Peyer's patch (tissue), 4 donors: ENCODE measurements at regions not wholly inside any gene's neighbourhood (a gene's known extent, or its start where the extent isn't known, plus 50 kb on each side); places are given as distances from the start of the nearest gene placed in this dataset.

ENCODE experiments used
- DNase-seq, 3 donors: peaks; one replicate each; pipeline ENCODE4 v3.0.0-alpha.2; 2017 to 2019
- H3K27ac ChIP-seq, 4 donors: fragments of 200-600 bp; sonication (generic); one replicate each; pipeline ENCODE4 v1.5.1; 2016 to 2019
- H3K27me3 ChIP-seq, 2 donors: fragments of 200-600 bp; sonication (generic); one replicate each; pipeline ENCODE4 v1.5.1; 2019
- H3K36me3 ChIP-seq, 3 donors: fragments of 200-600 bp; sonication (generic); one replicate each; pipeline ENCODE4 v1.5.1; 2016 to 2019
- H3K4me1 ChIP-seq, 4 donors: fragments of 200-600 bp; sonication (generic); one replicate each; pipeline ENCODE4 v1.5.1; 2016 to 2019
- H3K4me3 ChIP-seq, 4 donors: fragments of 200-600 bp; sonication (generic); 1 replicate in 3 of 4; 2 replicates in 1 of 4; pipeline ENCODE4 v1.5.1; 2016 to 2019; ENCODE audit warnings: mild to moderate bottlenecking in 1 of 4
- H3K9me3 ChIP-seq, 4 donors: fragments of 200-600 bp; sonication (generic); one replicate each; pipeline ENCODE4 v1.5.1; 2016 to 2019; ENCODE audit warnings: mild to moderate bottlenecking in 1 of 4
- CTCF ChIP-seq, 6 experiments: fragments of 450-650 bp in 4 of 6; fragments of 200-600 bp in 2 of 6; sonication (generic) in 1 of 6; IDR thresholded peaks; one replicate each; pipeline ENCODE4 v1.5.1; 2017 to 2019; ENCODE audit warnings: antibody characterized with exemption in 6 of 6, mild to moderate bottlenecking in 3 of 6, moderate library complexity in 1 of 6
- POLR2A ChIP-seq, 2 donors: fragments of 450-650 bp; IDR thresholded peaks; one replicate each; pipeline ENCODE4 v1.5.1; 2017; ENCODE audit warnings: antibody characterized with exemption in 2 of 2, mild to moderate bottlenecking in 2 of 2, moderate library complexity in 2 of 2

GRCh38 chr4:12645732-12646131 is 838.4 kb downstream of the RAB28 start:
- Histone ChIP-seq H3K36me3 (no peaks in the 10 kb centered on the region), H3K27ac (no peak overlapping the region), H3K4me1 (no peaks in the 10 kb centered on the region), H3K9me3 (no peaks in the 10 kb centered on the region), H3K4me3 (no peak overlapping the region), H3K27me3 (no peaks in the 10 kb centered on the region)
- DNase-seq, result no peak
- TF ChIP-seq CTCF (IDR thresholded peaks at IDR 0.05) (no peak), POLR2A (IDR thresholded peaks at IDR 0.05) (no peak)

- Histone ChIP-seq H3K36me3 (no peaks in the 10 kb centered on the region), H3K27ac (no peak overlapping the region), H3K4me1 (no peaks in the 10 kb centered on the region), H3K9me3 (no peaks in the 10 kb centered on the region), H3K27me3 (no peaks in the 10 kb centered on the region), H3K4me3 (no peak overlapping the region)
- DNase-seq, result no peak
- no peak for TF ChIP-seq POLR2A (IDR thresholded peaks at IDR 0.05)
- TF ChIP-seq CTCF (IDR thresholded peaks at IDR 0.05), result no peak
Observed at GRCh38 chr4:12644261-12644660, 839.9 kb downstream of the RAB28 start.

- no peak overlapping the region for H3K4me3 ChIP-seq
- H3K4me1 ChIP-seq, result no peaks in the 10 kb centered on the region
- H3K27me3 ChIP-seq, result no peaks in the 10 kb centered on the region
- DNase-seq, result no peak
- H3K9me3 ChIP-seq, result no peaks in the 10 kb centered on the region
- H3K27ac ChIP-seq, result no peak overlapping the region
- no peaks in the 10 kb centered on the region for H3K36me3 ChIP-seq
- TF ChIP-seq POLR2A (IDR thresholded peaks at IDR 0.05) (no peak), CTCF (IDR thresholded peaks at IDR 0.05) (no peak)
Observed at GRCh38 chr4:12636191-12636590, 847.9 kb downstream of the RAB28 start.

GRCh38 chr4:12635629-12636028 is 848.5 kb downstream of the RAB28 start:
- no peaks in the 10 kb centered on the region for H3K27me3 ChIP-seq
- no peaks in the 10 kb centered on the region for H3K36me3 ChIP-seq
- H3K4me3 ChIP-seq, result no peak overlapping the region
- TF ChIP-seq POLR2A (IDR thresholded peaks at IDR 0.05) (no peak), CTCF (IDR thresholded peaks at IDR 0.05) (no peak)
- no peak for DNase-seq
- no peak overlapping the region for H3K27ac ChIP-seq
- H3K4me1 ChIP-seq, result no peaks in the 10 kb centered on the region
- H3K9me3 ChIP-seq, result no peaks in the 10 kb centered on the region

GRCh38 chr4:12633053-12633651 is 851.0 kb downstream of the RAB28 start:
- H3K27me3 ChIP-seq, result no peaks in the 10 kb centered on the region
- H3K36me3 ChIP-seq, result no peaks in the 10 kb centered on the region
- H3K4me3 ChIP-seq, result no peak overlapping the region
- H3K27ac ChIP-seq, result no peak overlapping the region
- TF ChIP-seq POLR2A (IDR thresholded peaks at IDR 0.05) (no peak), CTCF (IDR thresholded peaks at IDR 0.05) (peak; percentile 46 to 87 (median 83))
- H3K4me1 ChIP-seq, result no peaks in the 10 kb centered on the region
- no peaks in the 10 kb centered on the region for H3K9me3 ChIP-seq
- peak; percentile 57 to 87 (median 81) for DNase-seq

- TF ChIP-seq CTCF (IDR thresholded peaks at IDR 0.05), result no peak
- Histone ChIP-seq H3K27me3 (no peaks in the 10 kb centered on the region), H3K9me3 (no peaks in the 10 kb centered on the region), H3K4me1 (no peaks in the 10 kb centered on the region), H3K27ac (no peak overlapping the region), H3K36me3 (no peaks in the 10 kb centered on the region), H3K4me3 (no peak overlapping the region)
- no peak for DNase-seq
Observed at GRCh38 chr4:12615822-12616221, 868.3 kb downstream of the RAB28 start.
